Posterior cingulate gyrus (tissue), 11 donors: ENCODE measurements at regions not wholly inside any gene's neighbourhood (a gene's known extent, or its start where the extent isn't known, plus 50 kb on each side); places are given as distances from the start of the nearest gene placed in this dataset.

Experiments
- DNase-seq, 10 donors: peaks; one replicate each; pipeline versions ENCODE4 v3.0.0 to v3.0.0-alpha.2; 2020 to 2021; ENCODE audit warnings: mixed read lengths in 3 of 10
- intact Hi-C: fragments of 100-400 bp; cut with DNase I; formaldehyde crosslinking; loops from one replicate; pipeline ENCODE4 v1.15.1; 2023

GRCh38 chr5:168238463-168238862 is 53.0 kb upstream of the WWC1 start:
- intact Hi-C loops = no loop called here

GRCh38 chr5:168239325-168239724 is 52.1 kb upstream of the WWC1 start:
- intact Hi-C loops = no loop called here

More at GRCh38 chr5:168238463-168238862, 53.0 kb upstream of the WWC1 start:
- no peak for DNase-seq

More at GRCh38 chr5:168239325-168239724, 52.1 kb upstream of the WWC1 start:
- DNase-seq = no peak
